WTC11 (cell line): ENCODE measurements at regions not wholly inside any gene's neighbourhood (a gene's known extent, or its start where the extent isn't known, plus 50 kb on each side); places are given as distances from the start of the nearest gene placed in this dataset.

ENCODE experiments used
- ATAC-seq: fragments of 200-7000 bp; cut with Tn5 transposase; 2 replicates; pipeline ENCODE4 v1.10.0; 2021; ENCODE audit warnings: mild to moderate bottlenecking, moderate library complexity
- CTCF ChIA-PET: fragments of 300-600 bp; sonication (Branson Sonifier 250); formaldehyde crosslinking; loops from one replicate; lab custom pipeline; 2021; ENCODE audit warnings: antibody characterized with exemption; lab: Charles Lee
- POLR2A ChIA-PET: fragments of 350-600 bp; sonication (Branson Sonifier 250); formaldehyde crosslinking; loops from one replicate; lab custom pipeline; 2021; ENCODE audit warnings: antibody characterized with exemption; lab: Charles Lee
- DNase-seq: peaks from one replicate; pipeline ENCODE4 v3.0.0; 2021; ENCODE audit warnings: low spot score
- H3K27ac Mint-ChIP-seq: 2 replicates; pipeline ENCODE4 v1.8.0; 2021; ENCODE audit warnings: mixed read lengths
- H3K27me3 Mint-ChIP-seq: 2 replicates; pipeline ENCODE4 v1.8.0; 2021; ENCODE audit warnings: low read depth, mild to moderate bottlenecking, moderate library complexity, mixed read lengths
- H3K36me3 Mint-ChIP-seq: 2 replicates; pipeline ENCODE4 v1.8.0; 2021; ENCODE audit warnings: mixed read lengths
- H3K4me1 Mint-ChIP-seq: 2 replicates; pipeline ENCODE4 v1.8.0; 2022; ENCODE audit warnings: mixed read lengths
- H3K4me3 Mint-ChIP-seq: 2 replicates; pipeline ENCODE4 v1.8.0; 2021; ENCODE audit warnings: mild to moderate bottlenecking, moderate library complexity, mixed read lengths
- H3K9me3 Mint-ChIP-seq: 2 replicates; pipeline ENCODE4 v1.8.0; 2021; ENCODE audit warnings: mixed read lengths
- ATF1 ChIP-seq: sonication (generic); formaldehyde crosslinking; IDR thresholded peaks from 2 replicates; pipeline ENCODE4 v1.8.1; 2023; ENCODE audit warnings: mild to moderate bottlenecking, moderate library complexity, missing genetic modification reagents
- CBFB ChIP-seq: sonication (generic); formaldehyde crosslinking; IDR thresholded peaks from 2 replicates; pipeline ENCODE4 v1.8.1; 2022; ENCODE audit warnings: mild to moderate bottlenecking, low read depth, missing genetic modification reagents
- CREB1 ChIP-seq: sonication (generic); formaldehyde crosslinking; IDR thresholded peaks from 2 replicates; pipeline ENCODE4 v1.8.0; 2023; ENCODE audit warnings: mild to moderate bottlenecking, missing genetic modification reagents
- ELF4 ChIP-seq: sonication (generic); formaldehyde crosslinking; IDR thresholded peaks from 2 replicates; pipeline ENCODE4 v1.8.1; 2022; ENCODE audit warnings: low read depth, mild to moderate bottlenecking, moderate library complexity, missing genetic modification reagents
- EMX1 ChIP-seq: fragments of 250-450 bp; sonication (Bioruptor Pico); IDR thresholded peaks from 2 replicates; pipeline ENCODE4 v1.8.0; 2021; ENCODE audit warnings: mild to moderate bottlenecking
- ETV6 ChIP-seq: sonication (generic); formaldehyde crosslinking; IDR thresholded peaks from 2 replicates; pipeline ENCODE4 v1.8.1; 2022; ENCODE audit warnings: mild to moderate bottlenecking, missing genetic modification reagents
- JAZF1 ChIP-seq: fragments of 250-450 bp; sonication (Bioruptor Pico); IDR thresholded peaks from 2 replicates; pipeline ENCODE4 v1.9.0; 2021; ENCODE audit warnings: moderate library complexity, mild to moderate bottlenecking, inconsistent platforms
- JUN ChIP-seq: sonication (generic); formaldehyde crosslinking; IDR thresholded peaks from 2 replicates; pipeline ENCODE4 v1.8.0; 2023; ENCODE audit warnings: mild to moderate bottlenecking, missing genetic modification reagents
- NFYB ChIP-seq: sonication (generic); formaldehyde crosslinking; conservative IDR thresholded peaks from 2 replicates; pipeline ENCODE4 v1.8.0; 2022; ENCODE audit warnings: low read depth, missing genetic modification reagents
- PRRX2 ChIP-seq: fragments of 250-450 bp; sonication (Bioruptor Pico); IDR thresholded peaks from 2 replicates; pipeline ENCODE4 v1.8.0; 2021; ENCODE audit warnings: mild to moderate bottlenecking
- SOX15 ChIP-seq: fragments of 250-450 bp; sonication (Bioruptor Pico); IDR thresholded peaks from 2 replicates; pipeline ENCODE4 v1.9.0; 2021; ENCODE audit warnings: mild to moderate bottlenecking
- SP1 ChIP-seq: sonication (generic); formaldehyde crosslinking; conservative IDR thresholded peaks from 2 replicates; pipeline ENCODE4 v1.8.1; 2022; ENCODE audit warnings: missing genetic modification reagents
- TCF7 ChIP-seq: sonication (generic); formaldehyde crosslinking; IDR thresholded peaks from 2 replicates; pipeline ENCODE4 v1.8.0; 2022; ENCODE audit warnings: mild to moderate bottlenecking, low read depth, missing genetic modification reagents, moderate library complexity
- TEAD1 ChIP-seq: sonication (generic); formaldehyde crosslinking; IDR thresholded peaks from 2 replicates; pipeline ENCODE4 v1.8.0; 2022; ENCODE audit warnings: mild to moderate bottlenecking, missing genetic modification reagents
- TP53 ChIP-seq: sonication (generic); formaldehyde crosslinking; IDR thresholded peaks from 2 replicates; pipeline ENCODE4 v1.8.1; 2023; ENCODE audit warnings: mild to moderate bottlenecking, missing genetic modification reagents
- ZNF671 ChIP-seq: fragments of 250-450 bp; sonication (Bioruptor Pico); IDR thresholded peaks from 2 replicates; pipeline ENCODE4 v1.8.0; 2021; ENCODE audit warnings: mild to moderate bottlenecking
- TF ChIP-seq, protein P1 (sequence below): sonication (generic); formaldehyde crosslinking; conservative IDR thresholded peaks from 2 replicates; pipeline ENCODE4 v1.8.1; 2023; ENCODE audit warnings: mild to moderate bottlenecking, low read depth, missing genetic modification reagents, moderate library complexity
- TF ChIP-seq, protein P2 (sequence below): fragments of 200-600 bp; IDR thresholded peaks from 2 replicates; pipeline ENCODE4 v1.8.0; 2022; ENCODE audit warnings: antibody characterized with exemption
- TF ChIP-seq, protein P3 (sequence below): fragments of 250-450 bp; sonication (Bioruptor Pico); IDR thresholded peaks from 2 replicates; pipeline ENCODE4 v1.8.0; 2021; ENCODE audit warnings: mild to moderate bottlenecking
- TF ChIP-seq, protein P4 (sequence below): sonication (generic); formaldehyde crosslinking; conservative IDR thresholded peaks from 2 replicates; pipeline ENCODE4 v1.8.1; 2022; ENCODE audit warnings: mild to moderate bottlenecking, missing genetic modification reagents
- TF ChIP-seq, protein P5 (sequence below): sonication (generic); formaldehyde crosslinking; IDR thresholded peaks from 2 replicates; pipeline ENCODE4 v1.8.1; 2023; ENCODE audit warnings: mild to moderate bottlenecking, missing genetic modification reagents, borderline replicate concordance

DNA sequence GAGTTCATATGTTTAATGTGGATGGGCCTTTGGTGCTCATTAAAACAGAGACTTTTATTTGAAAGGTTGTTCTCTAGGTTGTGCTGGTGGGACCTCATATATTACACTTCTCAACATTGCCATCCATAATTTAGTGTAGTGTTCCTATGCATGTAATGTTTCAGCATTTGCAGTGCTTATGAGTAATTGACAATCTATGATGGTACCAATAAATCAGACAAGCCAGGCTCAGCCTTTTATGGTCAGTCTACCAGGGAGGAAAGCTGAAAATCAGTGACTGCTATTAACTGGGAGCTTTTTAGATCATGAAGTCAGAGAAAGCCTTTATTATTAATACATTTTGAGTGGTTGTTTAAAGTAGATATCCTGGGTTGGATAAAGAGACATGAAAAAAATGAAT is 120.1 kb upstream of the SLC28A3 start:
- no peaks in the 10 kb centered on the region; the same call in 1 of the 2 replicates for H3K27me3 Mint-ChIP-seq
- POLR2A ChIA-PET, result no interaction called here
- ATAC-seq (no peak), DNase-seq (no peak)
- no peak overlapping the region for H3K27ac Mint-ChIP-seq
- peaks cover 21% of the 10 kb centered on the region for H3K9me3 Mint-ChIP-seq
- H3K4me1 Mint-ChIP-seq, result no peaks in the 10 kb centered on the region
- CTCF ChIA-PET, result no interaction called here
- H3K36me3 Mint-ChIP-seq, result peaks cover 10% of the 10 kb centered on the region
- no peak overlapping the region for H3K4me3 Mint-ChIP-seq
- TF ChIP-seq EMX1 (CRISPR knock-in tag) (no peak), CREB1 (CRISPR knock-in tag) (no peak), PRRX2 (no peak), ATF1 (CRISPR knock-in tag) (no peak), JUN (CRISPR knock-in tag) (no peak), TCF7 (CRISPR knock-in tag) (no peak), ZNF671 (CRISPR knock-in tag) (no peak), JAZF1 (CRISPR knock-in tag) (no peak), TEAD1 (CRISPR knock-in tag) (no peak)
- TF ChIP-seq, protein P1, sequence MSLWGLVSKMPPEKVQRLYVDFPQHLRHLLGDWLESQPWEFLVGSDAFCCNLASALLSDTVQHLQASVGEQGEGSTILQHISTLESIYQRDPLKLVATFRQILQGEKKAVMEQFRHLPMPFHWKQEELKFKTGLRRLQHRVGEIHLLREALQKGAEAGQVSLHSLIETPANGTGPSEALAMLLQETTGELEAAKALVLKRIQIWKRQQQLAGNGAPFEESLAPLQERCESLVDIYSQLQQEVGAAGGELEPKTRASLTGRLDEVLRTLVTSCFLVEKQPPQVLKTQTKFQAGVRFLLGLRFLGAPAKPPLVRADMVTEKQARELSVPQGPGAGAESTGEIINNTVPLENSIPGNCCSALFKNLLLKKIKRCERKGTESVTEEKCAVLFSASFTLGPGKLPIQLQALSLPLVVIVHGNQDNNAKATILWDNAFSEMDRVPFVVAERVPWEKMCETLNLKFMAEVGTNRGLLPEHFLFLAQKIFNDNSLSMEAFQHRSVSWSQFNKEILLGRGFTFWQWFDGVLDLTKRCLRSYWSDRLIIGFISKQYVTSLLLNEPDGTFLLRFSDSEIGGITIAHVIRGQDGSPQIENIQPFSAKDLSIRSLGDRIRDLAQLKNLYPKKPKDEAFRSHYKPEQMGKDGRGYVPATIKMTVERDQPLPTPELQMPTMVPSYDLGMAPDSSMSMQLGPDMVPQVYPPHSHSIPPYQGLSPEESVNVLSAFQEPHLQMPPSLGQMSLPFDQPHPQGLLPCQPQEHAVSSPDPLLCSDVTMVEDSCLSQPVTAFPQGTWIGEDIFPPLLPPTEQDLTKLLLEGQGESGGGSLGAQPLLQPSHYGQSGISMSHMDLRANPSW (CRISPR knock-in tag), result no peak
- TF ChIP-seq, protein P2, sequence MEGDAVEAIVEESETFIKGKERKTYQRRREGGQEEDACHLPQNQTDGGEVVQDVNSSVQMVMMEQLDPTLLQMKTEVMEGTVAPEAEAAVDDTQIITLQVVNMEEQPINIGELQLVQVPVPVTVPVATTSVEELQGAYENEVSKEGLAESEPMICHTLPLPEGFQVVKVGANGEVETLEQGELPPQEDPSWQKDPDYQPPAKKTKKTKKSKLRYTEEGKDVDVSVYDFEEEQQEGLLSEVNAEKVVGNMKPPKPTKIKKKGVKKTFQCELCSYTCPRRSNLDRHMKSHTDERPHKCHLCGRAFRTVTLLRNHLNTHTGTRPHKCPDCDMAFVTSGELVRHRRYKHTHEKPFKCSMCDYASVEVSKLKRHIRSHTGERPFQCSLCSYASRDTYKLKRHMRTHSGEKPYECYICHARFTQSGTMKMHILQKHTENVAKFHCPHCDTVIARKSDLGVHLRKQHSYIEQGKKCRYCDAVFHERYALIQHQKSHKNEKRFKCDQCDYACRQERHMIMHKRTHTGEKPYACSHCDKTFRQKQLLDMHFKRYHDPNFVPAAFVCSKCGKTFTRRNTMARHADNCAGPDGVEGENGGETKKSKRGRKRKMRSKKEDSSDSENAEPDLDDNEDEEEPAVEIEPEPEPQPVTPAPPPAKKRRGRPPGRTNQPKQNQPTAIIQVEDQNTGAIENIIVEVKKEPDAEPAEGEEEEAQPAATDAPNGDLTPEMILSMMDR, result no peak
- TF ChIP-seq, protein P3, sequence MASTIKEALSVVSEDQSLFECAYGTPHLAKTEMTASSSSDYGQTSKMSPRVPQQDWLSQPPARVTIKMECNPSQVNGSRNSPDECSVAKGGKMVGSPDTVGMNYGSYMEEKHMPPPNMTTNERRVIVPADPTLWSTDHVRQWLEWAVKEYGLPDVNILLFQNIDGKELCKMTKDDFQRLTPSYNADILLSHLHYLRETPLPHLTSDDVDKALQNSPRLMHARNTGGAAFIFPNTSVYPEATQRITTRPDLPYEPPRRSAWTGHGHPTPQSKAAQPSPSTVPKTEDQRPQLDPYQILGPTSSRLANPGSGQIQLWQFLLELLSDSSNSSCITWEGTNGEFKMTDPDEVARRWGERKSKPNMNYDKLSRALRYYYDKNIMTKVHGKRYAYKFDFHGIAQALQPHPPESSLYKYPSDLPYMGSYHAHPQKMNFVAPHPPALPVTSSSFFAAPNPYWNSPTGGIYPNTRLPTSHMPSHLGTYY (CRISPR knock-in tag), result no peak
- TF ChIP-seq, all 79 proteins: peak for 0

DNA sequence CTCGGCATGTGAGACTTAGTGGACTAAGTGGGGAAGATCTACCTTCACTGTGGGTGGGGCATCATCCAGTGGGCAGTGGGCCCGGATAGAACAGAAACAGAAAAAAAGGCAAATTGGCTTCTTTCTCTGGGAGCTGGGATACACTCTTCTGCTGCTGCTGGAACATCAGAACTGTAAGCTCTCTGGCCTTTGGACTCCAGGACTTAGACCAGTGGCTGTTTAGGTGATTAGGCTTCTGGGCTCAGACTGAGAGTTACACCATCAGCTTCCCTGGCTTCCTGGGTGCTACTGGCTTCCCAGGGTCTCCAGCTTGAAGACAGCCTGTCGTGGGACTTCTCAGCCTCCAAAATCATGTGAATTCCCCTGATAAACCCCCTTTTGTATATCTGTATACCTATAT is 122.7 kb upstream of the SLC28A3 start:
- H3K4me3 Mint-ChIP-seq, result no peak overlapping the region
- TF ChIP-seq SOX15 (no peak), ETV6 (no peak), SP1 (CRISPR knock-in tag) (no peak), ELF4 (CRISPR knock-in tag) (no peak), CBFB (CRISPR knock-in tag) (no peak), TP53 (CRISPR knock-in tag) (no peak), NFYB (CRISPR knock-in tag) (no peak)
- TF ChIP-seq, protein P4, sequence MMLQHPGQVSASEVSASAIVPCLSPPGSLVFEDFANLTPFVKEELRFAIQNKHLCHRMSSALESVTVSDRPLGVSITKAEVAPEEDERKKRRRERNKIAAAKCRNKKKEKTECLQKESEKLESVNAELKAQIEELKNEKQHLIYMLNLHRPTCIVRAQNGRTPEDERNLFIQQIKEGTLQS, result no peak
- TF ChIP-seq, protein P5, sequence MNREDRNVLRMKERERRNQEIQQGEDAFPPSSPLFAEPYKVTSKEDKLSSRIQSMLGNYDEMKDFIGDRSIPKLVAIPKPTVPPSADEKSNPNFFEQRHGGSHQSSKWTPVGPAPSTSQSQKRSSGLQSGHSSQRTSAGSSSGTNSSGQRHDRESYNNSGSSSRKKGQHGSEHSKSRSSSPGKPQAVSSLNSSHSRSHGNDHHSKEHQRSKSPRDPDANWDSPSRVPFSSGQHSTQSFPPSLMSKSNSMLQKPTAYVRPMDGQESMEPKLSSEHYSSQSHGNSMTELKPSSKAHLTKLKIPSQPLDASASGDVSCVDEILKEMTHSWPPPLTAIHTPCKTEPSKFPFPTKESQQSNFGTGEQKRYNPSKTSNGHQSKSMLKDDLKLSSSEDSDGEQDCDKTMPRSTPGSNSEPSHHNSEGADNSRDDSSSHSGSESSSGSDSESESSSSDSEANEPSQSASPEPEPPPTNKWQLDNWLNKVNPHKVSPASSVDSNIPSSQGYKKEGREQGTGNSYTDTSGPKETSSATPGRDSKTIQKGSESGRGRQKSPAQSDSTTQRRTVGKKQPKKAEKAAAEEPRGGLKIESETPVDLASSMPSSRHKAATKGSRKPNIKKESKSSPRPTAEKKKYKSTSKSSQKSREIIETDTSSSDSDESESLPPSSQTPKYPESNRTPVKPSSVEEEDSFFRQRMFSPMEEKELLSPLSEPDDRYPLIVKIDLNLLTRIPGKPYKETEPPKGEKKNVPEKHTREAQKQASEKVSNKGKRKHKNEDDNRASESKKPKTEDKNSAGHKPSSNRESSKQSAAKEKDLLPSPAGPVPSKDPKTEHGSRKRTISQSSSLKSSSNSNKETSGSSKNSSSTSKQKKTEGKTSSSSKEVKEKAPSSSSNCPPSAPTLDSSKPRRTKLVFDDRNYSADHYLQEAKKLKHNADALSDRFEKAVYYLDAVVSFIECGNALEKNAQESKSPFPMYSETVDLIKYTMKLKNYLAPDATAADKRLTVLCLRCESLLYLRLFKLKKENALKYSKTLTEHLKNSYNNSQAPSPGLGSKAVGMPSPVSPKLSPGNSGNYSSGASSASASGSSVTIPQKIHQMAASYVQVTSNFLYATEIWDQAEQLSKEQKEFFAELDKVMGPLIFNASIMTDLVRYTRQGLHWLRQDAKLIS (CRISPR knock-in tag), result no peak
- CTCF ChIA-PET, result no interaction called here
- no peaks in the 10 kb centered on the region for H3K27me3 Mint-ChIP-seq
- peaks cover 3% of the 10 kb centered on the region; the same call in 1 of the 2 replicates for H3K36me3 Mint-ChIP-seq
- DNase-seq, result no peak
- no peak overlapping the region for H3K27ac Mint-ChIP-seq
- no peak for ATAC-seq
- peaks cover 7% of the 10 kb centered on the region; the same call in 1 of the 2 replicates for H3K9me3 Mint-ChIP-seq
- H3K4me1 Mint-ChIP-seq, result no peaks in the 10 kb centered on the region
- POLR2A ChIA-PET, result no interaction called here
